SK-N-SH (cell line): ENCODE measurements at regions not wholly inside any gene's neighbourhood (a gene's known extent, or its start where the extent isn't known, plus 50 kb on each side); places are given as distances from the start of the nearest gene placed in this dataset.

Experiments
- CTCF ChIA-PET: fragments of 300-600, 350-600 bp; formaldehyde crosslinking; extraction: SDS; loops from one replicate; lab custom pipeline; 2021; lab: Yijun Ruan, JAX
- POLR2A ChIA-PET: fragments of 350-600 bp; sonication (Branson Sonifier 250); formaldehyde crosslinking; extraction: SDS; loops from one replicate; lab custom pipeline; 2020; ENCODE audit warnings: antibody characterized with exemption, inconsistent platforms; lab: Yijun Ruan, JAX
- DNase-seq: peaks from one replicate; pipeline ENCODE4 v3.0.0; 2012
- H2AFZ ChIP-seq: fragments of 200-600 bp; sonication (generic); 2 replicates; pipeline ENCODE4 v1.8.1; 2016; ENCODE audit warnings: antibody characterized with exemption, mild to moderate bottlenecking, low read depth
- H3F3A ChIP-seq: fragments of 200-600 bp; sonication (generic); replicated peaks from 2 replicates; pipeline ENCODE3; 2016; ENCODE audit warnings: antibody characterized with exemption, mild to moderate bottlenecking; ENCODE audit not compliant: insufficient read depth
- H3K27ac ChIP-seq, 2 experiments: fragments of 200-500 bp in 1 of 2; fragments of 200-600 bp in 1 of 2; sonication (Bioruptor generic) in 1 of 2; sonication (generic), shearing (Covaris generic) in 1 of 2; 2 replicates each; pipeline versions ENCODE4 v1.5.1 to v1.6.1; 2014 to 2016; ENCODE audit warnings: low read depth in 2 of 2, inconsistent platforms in 1 of 2, low read length in 1 of 2, mild to moderate bottlenecking in 1 of 2, mixed read lengths in 1 of 2
- H3K27me3 ChIP-seq: fragments of 200-600 bp; sonication (generic), shearing (Covaris generic); 2 replicates; pipeline ENCODE4 v1.6.1; 2016; ENCODE audit warnings: mixed run types; ENCODE audit not compliant: insufficient read depth
- H3K36me3 ChIP-seq, 2 experiments: fragments of 200-500 bp in 1 of 2; fragments of 200-600 bp in 1 of 2; sonication (Bioruptor generic) in 1 of 2; sonication (generic) in 1 of 2; replicated peaks in 1 of 2; 2 replicates each; pipeline versions ENCODE3 to v1.5.1; 2014 to 2016; ENCODE audit warnings: low read length in 1 of 2, mild to moderate bottlenecking in 1 of 2; ENCODE audit not compliant: insufficient read depth in 2 of 2, control insufficient read depth in 1 of 2
- H3K4me1 ChIP-seq, 2 experiments: fragments of 200-500 bp in 1 of 2; fragments of 200-600 bp in 1 of 2; sonication (Bioruptor generic) in 1 of 2; sonication (generic), shearing (Covaris generic) in 1 of 2; 2 replicates each; pipeline versions ENCODE4 v1.5.1 to v1.6.1; 2014 to 2016; ENCODE audit warnings: low read depth in 1 of 2, low read length in 1 of 2, mixed run types in 1 of 2; ENCODE audit not compliant: insufficient read depth in 2 of 2, control insufficient read depth in 1 of 2
- H3K4me2 ChIP-seq: fragments of 200-600 bp; sonication (generic), shearing (Covaris generic); 2 replicates; pipeline ENCODE4 v1.6.1; 2017; ENCODE audit warnings: mixed run types
- H3K4me3 ChIP-seq, 2 experiments: fragments of 200-500 bp in 1 of 2; fragments of 200-600 bp in 1 of 2; sonication (Bioruptor generic) in 1 of 2; sonication (generic), shearing (Covaris generic) in 1 of 2; 2 replicates each; pipeline versions ENCODE4 v1.5.1 to v1.8.1; 2014 to 2016; ENCODE audit warnings: low read depth in 2 of 2, inconsistent platforms in 1 of 2, low read length in 1 of 2, mild to moderate bottlenecking in 1 of 2, mixed read lengths in 1 of 2, moderate library complexity in 1 of 2
- H3K79me2 ChIP-seq: fragments of 200-600 bp; sonication (generic); 2 replicates; pipeline ENCODE4 v1.8.1; 2017; ENCODE audit warnings: mild to moderate bottlenecking; ENCODE audit not compliant: insufficient read depth
- H3K9ac ChIP-seq: fragments of 200-600 bp; sonication (generic); 2 replicates; pipeline ENCODE4 v1.6.1; 2017; ENCODE audit warnings: mixed run types
- H3K9me2 ChIP-seq: fragments of 200-600 bp; sonication (generic); 2 replicates; pipeline ENCODE4 v1.6.1; 2017; ENCODE audit warnings: mixed run types
- H3K9me3 ChIP-seq: fragments of 200-600 bp; sonication (generic); 2 replicates; pipeline ENCODE4 v1.6.1; 2017; ENCODE audit warnings: mixed run types, mild to moderate bottlenecking, moderate library complexity
- H4K20me1 ChIP-seq: fragments of 200-600 bp; sonication (generic); 2 replicates; pipeline ENCODE4 v1.6.1; 2017; ENCODE audit warnings: mild to moderate bottlenecking, mixed run types; ENCODE audit not compliant: insufficient read depth
- CHD2 ChIP-seq: fragments of 150-350 bp; IDR thresholded peaks from 2 replicates; pipeline ENCODE4 v1.6.1; 2018; ENCODE audit warnings: low read length; ENCODE audit not compliant: partially characterized antibody
- CTCF ChIP-seq: fragments of 200-600 bp; sonication (generic); IDR thresholded peaks from 2 replicates; pipeline ENCODE4 v1.6.1; 2017; ENCODE audit warnings: antibody characterized with exemption, mild to moderate bottlenecking, moderate library complexity
- FOSL2 ChIP-seq: IDR thresholded peaks from 2 replicates; pipeline ENCODE4 v1.4.0; 2012; ENCODE audit warnings: low read depth, mild to moderate bottlenecking, moderate library complexity, borderline replicate concordance
- FOXJ3 ChIP-seq: sonication (generic); formaldehyde crosslinking; IDR thresholded peaks from 2 replicates; pipeline ENCODE4 v1.5.1; 2020; ENCODE audit warnings: mild to moderate bottlenecking, missing genetic modification reagents
- FOXM1 ChIP-seq: IDR thresholded peaks from 2 replicates; pipeline ENCODE4 v1.4.0; 2012; ENCODE audit warnings: low read depth, mild to moderate bottlenecking
- GABPA ChIP-seq: IDR thresholded peaks from 2 replicates; pipeline ENCODE4 v1.4.0; 2012; ENCODE audit warnings: low read depth, mild to moderate bottlenecking
- GATA2 ChIP-seq: sonication (generic); formaldehyde crosslinking; IDR thresholded peaks from 2 replicates; pipeline ENCODE4 v1.5.0; 2020; ENCODE audit warnings: mild to moderate bottlenecking, missing genetic modification reagents
- IRF3 ChIP-seq: fragments of 150-350 bp; IDR thresholded peaks from 2 replicates; pipeline ENCODE4 v1.6.1; 2016; ENCODE audit warnings: mild to moderate bottlenecking, low read depth, low read length
- MEF2A ChIP-seq: IDR thresholded peaks from 2 replicates; pipeline ENCODE4 v1.4.0; 2012; ENCODE audit warnings: low read depth, borderline replicate concordance
- POLR2AphosphoS5 ChIP-seq: IDR thresholded peaks from 2 replicates; pipeline ENCODE4 v1.6.1; 2012; ENCODE audit warnings: low read depth, low read length
- RAD21 ChIP-seq: IDR thresholded peaks from 2 replicates; pipeline ENCODE4 v1.6.1; 2012; ENCODE audit warnings: mild to moderate bottlenecking, low read length
- RFX5 ChIP-seq: IDR thresholded peaks from 2 replicates; pipeline ENCODE4 v1.6.1; 2012; ENCODE audit warnings: mild to moderate bottlenecking, improper control_type of control experiment, low read length
- RXRA ChIP-seq: IDR thresholded peaks from 2 replicates; pipeline ENCODE4 v1.4.0; 2012; ENCODE audit warnings: low read depth, mild to moderate bottlenecking, borderline replicate concordance
- SIN3A ChIP-seq: IDR thresholded peaks from 2 replicates; pipeline ENCODE4 v1.6.1; 2012; ENCODE audit warnings: low read depth, mild to moderate bottlenecking, low read length, moderate library complexity, borderline replicate concordance
- SMC3 ChIP-seq: IDR thresholded peaks from 2 replicates; pipeline ENCODE4 v1.6.1; 2012; ENCODE audit warnings: low read depth, low read length, improper control_type of control experiment
- TAF1 ChIP-seq: IDR thresholded peaks from 2 replicates; pipeline ENCODE4 v1.6.1; 2012; ENCODE audit warnings: low read depth, mild to moderate bottlenecking, low read length, moderate library complexity, borderline replicate concordance
- TCF12 ChIP-seq: IDR thresholded peaks from 2 replicates; pipeline ENCODE4 v1.4.0; 2012
- USF1 ChIP-seq: IDR thresholded peaks from 2 replicates; pipeline ENCODE4 v1.4.0; 2012; ENCODE audit warnings: low read depth, borderline replicate concordance
- USF2 ChIP-seq: fragments of 150-350 bp; IDR thresholded peaks from 2 replicates; pipeline ENCODE4 v1.6.1; 2017; ENCODE audit warnings: antibody characterized with exemption, low read length, low read depth, borderline replicate concordance
- YY1 ChIP-seq: IDR thresholded peaks from 2 replicates; pipeline ENCODE4 v1.4.0; 2012; ENCODE audit warnings: low read depth, mild to moderate bottlenecking
- WGBS: methylation state at CpG from one replicate; pipeline ENCODE4 v1.1.6; 2017; ENCODE audit warnings: low lambda C conversion rate; 5-methylcytosine and 5-hydroxymethylcytosine counted together

GRCh38 chr3:178367817-178368617 is 168.2 kb upstream of the KCNMB2 start:
- ChIA-PET CTCF (interaction anchor here (0.6 kb wide), 1 partner anchor 1108 kb away, joined by 3 read pairs; no protein-coding TSS in a partner anchor), POLR2A (no interaction called here)
- Histone ChIP-seq H3K27ac (peak overlapping the region in 1 of 2 experiments; percentile 12; a peak in 1 of 4 replicates), H3K27me3 (no peaks in the 10 kb centered on the region), H3F3A (no peaks in the 10 kb centered on the region), H2AFZ (no peak overlapping the region), H4K20me1 (no peaks in the 10 kb centered on the region), H3K4me2 (no peak overlapping the region), H3K9ac (no peak overlapping the region), H3K9me2 (no peaks in the 10 kb centered on the region), H3K4me3 (no peak overlapping the region), H3K79me2 (no peaks in the 10 kb centered on the region), H3K9me3 (no peaks in the 10 kb centered on the region), H3K36me3 (no peaks in the 10 kb centered on the region), H3K4me1 (no peaks in the 10 kb centered on the region)
- WGBS: 62% methylated on average over 4 of the region's 4 CpGs
- no peak for DNase-seq
- no peak for TF ChIP-seq RXRA
- no peak for TF ChIP-seq YY1
- no peak for TF ChIP-seq RFX5
- no peak for TF ChIP-seq MEF2A
- TF ChIP-seq GATA2: no peak
- TF ChIP-seq FOSL2: no peak
- no peak for TF ChIP-seq USF2
- no peak for TF ChIP-seq SMC3
- TF ChIP-seq CHD2: no peak
- TF ChIP-seq SIN3A: no peak
- no peak for TF ChIP-seq FOXJ3 (CRISPR knock-in tag)
- no peak for TF ChIP-seq CTCF
- no peak for TF ChIP-seq RAD21
- no peak for TF ChIP-seq USF1
- TF ChIP-seq TAF1: no peak
- no peak for TF ChIP-seq IRF3
- TF ChIP-seq FOXM1: no peak
- no peak for TF ChIP-seq GABPA
- TF ChIP-seq TCF12: no peak
- no peak for TF ChIP-seq POLR2AphosphoS5
